Activated naive CD8-positive, alpha-beta T cell treated with anti-CD3 and anti-CD28 coated beads for 36 hours (primary cell): ENCODE measurements at regions not wholly inside any gene's neighbourhood (a gene's known extent, or its start where the extent isn't known, plus 50 kb on each side); places are given as distances from the start of the nearest gene placed in this dataset.

ENCODE experiments used
- DNase-seq: peaks from one replicate; pipeline ENCODE4 v3.0.0; 2021
- H3K27ac Mint-ChIP-seq: one replicate; pipeline ENCODE4 v1.8.0; 2022; ENCODE audit warnings: mild to moderate bottlenecking, moderate library complexity, mixed read lengths
- H3K27me3 Mint-ChIP-seq: one replicate; pipeline ENCODE4 v1.8.0; 2022; ENCODE audit warnings: mild to moderate bottlenecking, mixed read lengths
- H3K36me3 Mint-ChIP-seq: one replicate; pipeline ENCODE4 v1.8.0; 2021; ENCODE audit warnings: mild to moderate bottlenecking, mixed read lengths
- H3K4me1 Mint-ChIP-seq: one replicate; pipeline ENCODE4 v1.8.0; 2021; ENCODE audit warnings: mixed read lengths
- H3K4me3 Mint-ChIP-seq: one replicate; pipeline ENCODE4 v1.8.0; 2022; ENCODE audit warnings: mild to moderate bottlenecking, moderate library complexity, mixed read lengths
- H3K9me3 Mint-ChIP-seq: one replicate; pipeline ENCODE4 v1.8.0; 2022; ENCODE audit warnings: mixed read lengths

DNA sequence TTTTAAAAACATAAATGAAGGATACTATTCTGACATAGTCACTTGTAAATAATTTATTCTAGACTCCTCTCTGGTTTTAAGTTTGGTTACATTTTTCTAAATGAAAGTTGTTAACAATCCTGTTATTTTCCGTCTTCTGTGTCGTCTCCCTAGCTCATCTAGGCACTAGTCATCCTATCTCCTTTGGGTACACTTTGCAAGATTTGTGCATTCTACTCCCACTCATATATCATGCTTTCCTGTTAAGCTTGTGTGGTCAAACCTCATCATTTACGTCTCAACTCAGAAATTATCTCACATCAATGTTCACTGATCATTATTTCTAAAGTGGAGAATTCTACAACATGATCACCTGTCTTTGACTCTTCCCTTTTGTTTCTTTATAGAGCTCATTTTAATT, 658.7 kb downstream of the TLL1 start:
- no peaks in the 10 kb centered on the region for H3K4me1 Mint-ChIP-seq
- no peak overlapping the region for H3K4me3 Mint-ChIP-seq
- no peak for DNase-seq
- no peaks in the 10 kb centered on the region for H3K36me3 Mint-ChIP-seq
- H3K9me3 Mint-ChIP-seq, result no peaks in the 10 kb centered on the region
- H3K27ac Mint-ChIP-seq, result no peak overlapping the region
- H3K27me3 Mint-ChIP-seq, result no peaks in the 10 kb centered on the region

DNA sequence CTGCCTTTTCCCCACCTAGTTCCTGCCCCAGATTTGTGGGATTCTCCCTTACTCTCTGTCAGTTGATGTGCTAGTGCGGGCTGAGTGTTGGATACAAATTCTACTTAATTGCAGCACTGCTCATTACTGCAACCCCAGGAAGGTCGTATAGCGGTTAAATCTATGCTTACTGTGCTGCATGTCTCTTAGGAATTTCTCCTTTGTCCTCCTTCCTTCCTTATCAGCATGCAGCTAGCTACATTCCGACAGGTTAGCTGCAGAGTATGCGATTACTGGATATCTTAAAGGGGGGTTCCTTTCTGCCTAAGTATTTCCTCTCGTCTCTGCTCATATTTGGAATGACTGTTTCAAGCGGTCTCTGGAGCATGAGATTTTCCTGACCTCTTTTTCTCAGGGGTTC, 662.8 kb downstream of the TLL1 start:
- H3K27me3 Mint-ChIP-seq, result no peaks in the 10 kb centered on the region
- H3K4me3 Mint-ChIP-seq, result no peak overlapping the region
- no peak overlapping the region for H3K27ac Mint-ChIP-seq
- no peaks in the 10 kb centered on the region for H3K36me3 Mint-ChIP-seq
- no peak for DNase-seq
- no peaks in the 10 kb centered on the region for H3K9me3 Mint-ChIP-seq
- H3K4me1 Mint-ChIP-seq, result no peaks in the 10 kb centered on the region

GRCh38 chr4:166538491-166539005, 665.5 kb downstream of the TLL1 start:
- H3K27ac Mint-ChIP-seq, result no peak overlapping the region
- no peak for DNase-seq
- no peaks in the 10 kb centered on the region for H3K27me3 Mint-ChIP-seq

GRCh38 chr4:166546009-166546408, 673.0 kb downstream of the TLL1 start:
- DNase-seq, result no peak
- Mint-ChIP-seq H3K4me3 (no peak overlapping the region), H3K9me3 (peaks cover 3% of the 10 kb centered on the region), H3K27ac (no peak overlapping the region), H3K36me3 (no peaks in the 10 kb centered on the region), H3K4me1 (no peaks in the 10 kb centered on the region), H3K27me3 (no peaks in the 10 kb centered on the region)

More at GRCh38 chr4:166538491-166539005, 665.5 kb downstream of the TLL1 start:
- H3K9me3 Mint-ChIP-seq, result peaks cover 3% of the 10 kb centered on the region
- H3K4me1 Mint-ChIP-seq, result no peaks in the 10 kb centered on the region
- no peak overlapping the region for H3K4me3 Mint-ChIP-seq
- no peaks in the 10 kb centered on the region for H3K36me3 Mint-ChIP-seq

DNA sequence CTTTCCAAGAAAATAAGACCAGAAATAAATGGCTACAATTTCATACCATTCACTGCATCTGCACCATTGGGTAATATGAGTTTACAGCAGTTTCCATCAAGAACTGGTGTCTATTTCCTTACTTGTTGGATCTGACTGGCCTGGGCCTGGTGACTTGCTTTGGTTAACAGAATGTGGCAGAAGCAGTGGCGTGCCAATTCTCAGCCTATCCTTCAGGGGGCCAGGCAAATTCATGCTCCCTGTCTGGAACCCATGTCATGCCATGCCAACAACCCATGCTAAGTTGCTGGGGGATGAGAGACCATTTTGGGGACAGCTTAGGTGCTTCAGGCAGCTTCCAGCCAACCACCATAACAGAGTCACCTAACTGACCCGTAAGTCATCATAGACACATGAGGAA, 656.7 kb downstream of the SPOCK3 start:
- no peaks in the 10 kb centered on the region for H3K4me1 Mint-ChIP-seq
- no peak overlapping the region for H3K27ac Mint-ChIP-seq

DNA sequence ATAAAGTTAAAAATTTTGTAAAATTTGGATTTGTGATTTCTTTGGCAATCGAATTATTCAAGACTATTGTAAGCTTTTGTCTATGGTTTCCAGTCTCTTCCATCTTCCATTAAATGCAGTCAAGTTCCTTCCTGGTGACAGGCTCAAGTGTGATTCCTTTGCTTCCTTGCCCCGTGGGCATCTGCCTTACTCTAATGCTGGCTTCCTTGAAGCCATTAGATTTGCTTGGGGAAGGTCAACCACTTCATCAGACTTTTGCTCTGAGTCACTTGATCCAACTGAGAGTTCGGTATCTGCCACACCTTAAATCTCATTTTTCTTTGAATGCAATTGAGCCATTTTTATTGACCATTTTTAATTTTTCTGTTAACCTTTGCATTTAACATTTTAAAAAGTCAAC, 648.8 kb downstream of the SPOCK3 start:
- no peak overlapping the region for H3K27ac Mint-ChIP-seq
- no peak for DNase-seq
- no peak overlapping the region for H3K4me3 Mint-ChIP-seq
- no peaks in the 10 kb centered on the region for H3K27me3 Mint-ChIP-seq
- H3K4me1 Mint-ChIP-seq, result no peaks in the 10 kb centered on the region
- no peaks in the 10 kb centered on the region for H3K36me3 Mint-ChIP-seq
- peaks cover 6% of the 10 kb centered on the region for H3K9me3 Mint-ChIP-seq

More for the DNA sequence above, 656.7 kb downstream of the SPOCK3 start:
- H3K9me3 Mint-ChIP-seq, result peaks cover 3% of the 10 kb centered on the region
- no peaks in the 10 kb centered on the region for H3K27me3 Mint-ChIP-seq
- no peak overlapping the region for H3K4me3 Mint-ChIP-seq
- H3K36me3 Mint-ChIP-seq, result no peaks in the 10 kb centered on the region
- no peak for DNase-seq

GRCh38 chr4:166594326-166594946, 639.9 kb downstream of the SPOCK3 start:
- H3K27ac Mint-ChIP-seq, result no peak overlapping the region
- no peaks in the 10 kb centered on the region for H3K27me3 Mint-ChIP-seq
- no peaks in the 10 kb centered on the region for H3K9me3 Mint-ChIP-seq
- H3K4me3 Mint-ChIP-seq, result no peak overlapping the region
- DNase-seq, result no peak
- no peaks in the 10 kb centered on the region for H3K36me3 Mint-ChIP-seq
- H3K4me1 Mint-ChIP-seq, result no peaks in the 10 kb centered on the region

DNA sequence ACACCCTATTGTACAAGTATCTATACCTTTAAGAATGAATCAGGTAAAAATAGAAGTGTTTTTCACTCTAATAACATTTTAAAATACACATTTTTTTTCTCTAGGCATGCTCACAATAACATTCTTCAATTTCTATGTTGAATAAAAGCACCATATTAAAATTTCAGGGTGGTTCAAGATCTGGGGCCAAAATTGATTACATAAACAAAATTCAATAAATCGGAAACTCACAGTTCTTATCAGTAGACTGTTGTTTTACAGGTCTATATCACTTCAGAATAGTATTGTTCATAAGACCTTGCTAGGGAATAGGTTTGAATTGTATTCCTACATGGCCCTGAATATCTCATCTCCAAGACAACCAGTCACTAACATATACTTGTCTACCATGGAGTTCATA, 634.0 kb downstream of the SPOCK3 start:
- Mint-ChIP-seq H3K36me3 (no peaks in the 10 kb centered on the region), H3K27ac (no peak overlapping the region), H3K9me3 (peaks cover 3% of the 10 kb centered on the region), H3K27me3 (no peaks in the 10 kb centered on the region), H3K4me1 (no peaks in the 10 kb centered on the region), H3K4me3 (no peak overlapping the region)
- no peak for DNase-seq

GRCh38 chr4:166602068-166602467, 632.2 kb downstream of the SPOCK3 start:
- no peak overlapping the region for H3K4me3 Mint-ChIP-seq
- H3K27me3 Mint-ChIP-seq, result no peaks in the 10 kb centered on the region
- H3K27ac Mint-ChIP-seq, result no peak overlapping the region
- DNase-seq, result no peak
- no peaks in the 10 kb centered on the region for H3K4me1 Mint-ChIP-seq
- H3K9me3 Mint-ChIP-seq, result peaks cover 3% of the 10 kb centered on the region
- no peaks in the 10 kb centered on the region for H3K36me3 Mint-ChIP-seq

- Mint-ChIP-seq H3K36me3 (no peaks in the 10 kb centered on the region), H3K27me3 (no peaks in the 10 kb centered on the region), H3K4me3 (no peak overlapping the region)
Measured at GRCh38 chr4:166622425-166622977, 611.8 kb downstream of the SPOCK3 start.

GRCh38 chr4:166625018-166625637, 609.2 kb downstream of the SPOCK3 start:
- no peaks in the 10 kb centered on the region for H3K36me3 Mint-ChIP-seq
- no peak for DNase-seq
- H3K4me3 Mint-ChIP-seq, result no peak overlapping the region
- no peaks in the 10 kb centered on the region for H3K4me1 Mint-ChIP-seq
- no peaks in the 10 kb centered on the region for H3K27me3 Mint-ChIP-seq
- peaks cover 2% of the 10 kb centered on the region for H3K9me3 Mint-ChIP-seq
- no peak overlapping the region for H3K27ac Mint-ChIP-seq

More at GRCh38 chr4:166622425-166622977, 611.8 kb downstream of the SPOCK3 start:
- Mint-ChIP-seq H3K9me3 (peaks cover 5% of the 10 kb centered on the region), H3K4me1 (no peaks in the 10 kb centered on the region), H3K27ac (no peak overlapping the region)
- DNase-seq, result no peak

GRCh38 chr4:166628454-166628853, 605.8 kb downstream of the SPOCK3 start:
- no peaks in the 10 kb centered on the region for H3K36me3 Mint-ChIP-seq
- no peaks in the 10 kb centered on the region for H3K4me1 Mint-ChIP-seq
- H3K4me3 Mint-ChIP-seq, result no peak overlapping the region
- no peak for DNase-seq
- no peaks in the 10 kb centered on the region for H3K27me3 Mint-ChIP-seq
- no peak overlapping the region for H3K27ac Mint-ChIP-seq
- peaks cover 2% of the 10 kb centered on the region for H3K9me3 Mint-ChIP-seq

DNA sequence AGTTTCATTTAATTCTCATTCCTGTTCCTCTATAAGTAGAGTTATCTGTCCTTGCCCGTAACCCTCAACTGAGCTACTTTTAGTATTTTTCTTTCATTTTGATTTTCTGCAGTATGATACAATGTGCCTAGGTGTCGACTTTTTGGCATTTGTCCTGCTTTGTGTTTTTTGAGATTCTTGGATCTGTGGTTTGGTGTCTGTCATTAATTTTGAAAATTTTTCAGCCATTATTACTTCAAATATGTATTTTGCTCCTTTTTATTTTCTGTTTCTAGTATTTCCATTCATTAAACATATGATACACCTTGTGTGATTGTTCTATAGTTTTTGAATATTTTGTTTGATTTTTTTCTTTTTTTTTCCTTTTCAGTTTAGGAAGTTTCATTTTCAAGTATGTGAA, 598.9 kb downstream of the SPOCK3 start:
- Mint-ChIP-seq H3K27me3 (no peaks in the 10 kb centered on the region), H3K36me3 (peaks cover 1% of the 10 kb centered on the region)

DNA sequence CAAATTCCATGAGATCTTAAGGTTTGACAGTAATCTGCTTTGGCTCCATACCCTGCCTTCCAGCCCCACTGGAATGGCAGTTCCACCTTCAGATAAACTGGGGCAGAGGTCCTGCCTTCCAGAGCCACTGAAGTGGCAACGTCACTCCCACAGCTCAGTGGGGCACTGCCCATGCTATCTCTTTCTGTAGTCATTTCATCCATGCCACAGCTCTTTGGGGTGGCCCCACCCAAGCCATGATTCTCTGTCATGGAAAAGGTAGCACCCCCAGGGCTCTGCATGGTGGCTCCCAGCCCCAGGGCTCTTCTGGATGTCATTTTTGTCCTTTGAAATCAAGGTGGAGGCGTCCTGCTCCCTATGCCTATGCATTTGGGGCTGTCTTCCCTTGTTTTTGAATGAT, 596.5 kb downstream of the SPOCK3 start:
- H3K4me1 Mint-ChIP-seq, result no peaks in the 10 kb centered on the region
- H3K36me3 Mint-ChIP-seq, result peaks cover 1% of the 10 kb centered on the region
- H3K27me3 Mint-ChIP-seq, result no peaks in the 10 kb centered on the region
- H3K9me3 Mint-ChIP-seq, result peaks cover 8% of the 10 kb centered on the region
- H3K27ac Mint-ChIP-seq, result no peak overlapping the region
- no peak overlapping the region for H3K4me3 Mint-ChIP-seq
- DNase-seq, result no peak

More for the DNA sequence above, 598.9 kb downstream of the SPOCK3 start:
- Mint-ChIP-seq H3K27ac (no peak overlapping the region), H3K4me1 (no peaks in the 10 kb centered on the region), H3K4me3 (no peak overlapping the region), H3K9me3 (peaks cover 8% of the 10 kb centered on the region)
- no peak for DNase-seq

GRCh38 chr4:166655231-166655630, 579.1 kb downstream of the SPOCK3 start:
- H3K4me1 Mint-ChIP-seq, result no peaks in the 10 kb centered on the region
- DNase-seq, result no peak
- H3K9me3 Mint-ChIP-seq, result no peaks in the 10 kb centered on the region
- H3K27me3 Mint-ChIP-seq, result no peaks in the 10 kb centered on the region
- H3K4me3 Mint-ChIP-seq, result no peak overlapping the region
- no peaks in the 10 kb centered on the region for H3K36me3 Mint-ChIP-seq
- H3K27ac Mint-ChIP-seq, result no peak overlapping the region

DNA sequence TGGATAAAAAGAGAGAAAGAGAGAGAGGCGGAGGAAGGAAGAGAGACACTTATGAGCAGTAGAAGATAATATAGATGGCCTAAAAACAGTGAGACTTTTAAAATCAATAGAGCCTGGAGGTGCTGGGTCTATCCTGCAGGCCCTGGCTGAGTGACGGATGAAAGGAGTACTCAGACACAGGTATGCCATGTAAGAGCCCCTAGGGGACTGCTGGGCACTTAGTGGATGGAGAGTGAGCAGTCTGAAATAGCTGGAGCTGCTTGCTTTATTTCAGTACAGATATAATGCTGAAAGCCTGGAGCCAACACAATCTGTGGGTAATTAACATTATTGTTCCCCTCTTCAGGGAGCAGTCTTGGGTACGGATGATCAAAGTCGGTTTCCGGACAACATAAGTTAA, 578.6 kb downstream of the SPOCK3 start:
- no peaks in the 10 kb centered on the region for H3K4me1 Mint-ChIP-seq
- no peaks in the 10 kb centered on the region for H3K9me3 Mint-ChIP-seq
- no peak overlapping the region for H3K4me3 Mint-ChIP-seq
- no peak overlapping the region for H3K27ac Mint-ChIP-seq
- H3K36me3 Mint-ChIP-seq, result no peaks in the 10 kb centered on the region
- no peaks in the 10 kb centered on the region for H3K27me3 Mint-ChIP-seq
- DNase-seq, result no peak
